Esophagus muscularis mucosa (tissue), 4 donors: ENCODE measurements at regions not wholly inside any gene's neighbourhood (a gene's known extent, or its start where the extent isn't known, plus 50 kb on each side); places are given as distances from the start of the nearest gene placed in this dataset.

Source experiments
- DNase-seq: peaks from one replicate; pipeline ENCODE4 v3.0.0-alpha.2; 2017; ENCODE audit errors: extremely low spot score
- H3K27ac ChIP-seq, 4 donors: fragments of 200-600 bp; sonication (generic); replicated peaks in 1 of 4; 1 replicate in 3 of 4; 2 replicates in 1 of 4; pipeline ENCODE4 v1.5.1; 2016 to 2019; ENCODE audit warnings: mild to moderate bottlenecking in 1 of 4
- H3K27me3 ChIP-seq, 4 donors: fragments of 200-600 bp; sonication (generic); one replicate each; pipeline versions ENCODE4 v1.5.1 to v1.6.0; 2016 to 2019
- H3K36me3 ChIP-seq, 4 donors: fragments of 200-600 bp; sonication (generic); one replicate each; pipeline ENCODE4 v1.5.1; 2016 to 2019
- H3K4me1 ChIP-seq, 4 donors: fragments of 200-600 bp; sonication (generic); one replicate each; pipeline ENCODE4 v1.5.1; 2016 to 2019
- H3K4me3 ChIP-seq, 4 donors: fragments of 200-600 bp; sonication (generic); 1 replicate in 2 of 4; 2 replicates in 2 of 4; pipeline ENCODE4 v1.5.1; 2016 to 2019; ENCODE audit warnings: mild to moderate bottlenecking in 4 of 4, moderate library complexity in 1 of 4
- H3K9me3 ChIP-seq, 4 donors: fragments of 200-600 bp; sonication (generic); 1 replicate in 3 of 4; 2 replicates in 1 of 4; pipeline ENCODE4 v1.5.1; 2016 to 2019
- CTCF ChIP-seq, 3 experiments: fragments of 200-600 bp in 2 of 3; fragments of 450-650 bp in 1 of 3; sonication (generic) in 2 of 3; IDR thresholded peaks; one replicate each; pipeline ENCODE4 v1.5.1; 2017 to 2019; ENCODE audit warnings: antibody characterized with exemption in 3 of 3, mild to moderate bottlenecking in 2 of 3, moderate library complexity in 1 of 3
- EP300 ChIP-seq: sonication (generic); formaldehyde crosslinking; IDR thresholded peaks from one replicate; pipeline ENCODE4 v1.6.1; 2017; ENCODE audit warnings: antibody characterized with exemption
- POLR2A ChIP-seq: fragments of 450-650 bp; IDR thresholded peaks from one replicate; pipeline ENCODE4 v1.6.1; 2017; ENCODE audit warnings: antibody characterized with exemption, moderate library complexity, mild to moderate bottlenecking, low read depth
- POLR2AphosphoS5 ChIP-seq, 2 donors: sonication (generic); formaldehyde crosslinking; IDR thresholded peaks; one replicate each; pipeline ENCODE4 v1.6.1; 2017; ENCODE audit warnings: antibody characterized with exemption in 2 of 2
- WGBS: methylation state at CpG from one replicate; pipeline ENCODE4 v1.1.5; 2018; 5-methylcytosine and 5-hydroxymethylcytosine counted together
- intact Hi-C: fragments of 100-400 bp; cut with DNase I; formaldehyde crosslinking; loops from one replicate; pipeline ENCODE4 v1.15.1; 2023

- Histone ChIP-seq H3K27ac (no peak overlapping the region), H3K27me3 (no peaks in the 10 kb centered on the region), H3K9me3 (no peaks in the 10 kb centered on the region), H3K36me3 (no peaks in the 10 kb centered on the region), H3K4me3 (no peak overlapping the region), H3K4me1 (no peaks in the 10 kb centered on the region)
- TF ChIP-seq POLR2A (no peak), CTCF (IDR thresholded peaks at IDR 0.05) (no peak), POLR2AphosphoS5 (IDR thresholded peaks at IDR 0.05) (no peak), EP300 (no peak)
- no peak for DNase-seq
- WGBS: 79% methylated on average over 2 of the region's 2 CpGs
- intact Hi-C loops: no loop called here
Observed at GRCh38 chr2:52336951-52337350, 1305.0 kb upstream of the NRXN1 start.

- TF ChIP-seq POLR2AphosphoS5 (IDR thresholded peaks at IDR 0.05) (no peak), EP300 (no peak), POLR2A (no peak), CTCF (IDR thresholded peaks at IDR 0.05) (no peak)
- no peak for DNase-seq
- WGBS: 80% methylated on average over 1 of the region's 1 CpG
- Histone ChIP-seq H3K4me3 (no peak overlapping the region), H3K4me1 (no peaks in the 10 kb centered on the region), H3K27ac (no peak overlapping the region), H3K9me3 (no peaks in the 10 kb centered on the region), H3K36me3 (no peaks in the 10 kb centered on the region), H3K27me3 (no peaks in the 10 kb centered on the region)
- intact Hi-C loops: no loop called here
Observed at GRCh38 chr2:52335727-52336126, 1303.8 kb upstream of the NRXN1 start.

GRCh38 chr2:52334185-52334584 lies 1302.3 kb upstream of the NRXN1 start:
- no peak overlapping the region for H3K4me3 ChIP-seq
- peaks cover 0 to 3% (median 0%) of the 10 kb centered on the region in 4 donors for H3K9me3 ChIP-seq
- no peaks in the 10 kb centered on the region for H3K36me3 ChIP-seq
- intact Hi-C loops: no loop called here
- no peak overlapping the region for H3K27ac ChIP-seq
- TF ChIP-seq EP300 (no peak), POLR2AphosphoS5 (IDR thresholded peaks at IDR 0.05) (no peak), CTCF (IDR thresholded peaks at IDR 0.05) (no peak), POLR2A (no peak)
- no peak for DNase-seq
- WGBS: 74% methylated on average over 4 of the region's 4 CpGs
- H3K27me3 ChIP-seq: no peaks in the 10 kb centered on the region
- H3K4me1 ChIP-seq: no peaks in the 10 kb centered on the region

GRCh38 chr2:52327641-52328040 lies 1295.7 kb upstream of the NRXN1 start:
- Histone ChIP-seq H3K9me3 (peaks cover 0 to 29% (median 11%) of the 10 kb centered on the region in 4 donors), H3K27me3 (no peaks in the 10 kb centered on the region), H3K36me3 (no peaks in the 10 kb centered on the region), H3K27ac (no peak overlapping the region), H3K4me1 (no peaks in the 10 kb centered on the region), H3K4me3 (no peak overlapping the region)
- intact Hi-C loops: no loop called here
- TF ChIP-seq POLR2A (no peak), CTCF (IDR thresholded peaks at IDR 0.05) (no peak), POLR2AphosphoS5 (IDR thresholded peaks at IDR 0.05) (no peak), EP300 (no peak)
- 98% methylated on average over 2 of the region's 2 CpGs for WGBS
- DNase-seq: no peak

GRCh38 chr2:52314231-52314630 lies 1282.3 kb upstream of the NRXN1 start:
- WGBS: 94% methylated on average over 3 of the region's 3 CpGs
- Histone ChIP-seq H3K4me3 (no peak overlapping the region), H3K4me1 (no peaks in the 10 kb centered on the region), H3K27me3 (no peaks in the 10 kb centered on the region), H3K9me3 (no peaks in the 10 kb centered on the region), H3K27ac (no peak overlapping the region), H3K36me3 (no peaks in the 10 kb centered on the region)
- TF ChIP-seq CTCF (IDR thresholded peaks at IDR 0.05): no peak
- TF ChIP-seq EP300: no peak
- intact Hi-C loops: no loop called here
- no peak for DNase-seq
